GM06990 (cell line): ENCODE measurements at regions not wholly inside any gene's neighbourhood (a gene's known extent, or its start where the extent isn't known, plus 50 kb on each side); places are given as distances from the start of the nearest gene placed in this dataset.

Experiments used
- DNase-seq: peaks from one replicate; pipeline ENCODE4 v3.0.0-alpha.2; 2011; ENCODE audit not compliant: insufficient read length; ENCODE audit errors: extremely low read depth
- H3K27me3 ChIP-seq: replicated peaks from 2 replicates; pipeline ENCODE4 v1.6.0; 2011; ENCODE audit warnings: low read length; ENCODE audit not compliant: control insufficient read depth, insufficient read depth
- H3K36me3 ChIP-seq: 2 replicates; pipeline ENCODE4 v1.5.1; 2011; ENCODE audit warnings: low read length; ENCODE audit not compliant: control insufficient read depth, insufficient read depth
- H3K4me3 ChIP-seq: replicated peaks from 2 replicates; pipeline ENCODE4 v1.5.1; 2011; ENCODE audit warnings: low read depth, mild to moderate bottlenecking, control low read depth, low read length
- TF ChIP-seq, protein P1 (sequence below): IDR thresholded peaks from 2 replicates; pipeline ENCODE4 v1.5.1; 2011; ENCODE audit warnings: low read length, control low read depth, mild to moderate bottlenecking, inconsistent platforms; ENCODE audit not compliant: insufficient read depth, poor library complexity, severe bottlenecking

DNA sequence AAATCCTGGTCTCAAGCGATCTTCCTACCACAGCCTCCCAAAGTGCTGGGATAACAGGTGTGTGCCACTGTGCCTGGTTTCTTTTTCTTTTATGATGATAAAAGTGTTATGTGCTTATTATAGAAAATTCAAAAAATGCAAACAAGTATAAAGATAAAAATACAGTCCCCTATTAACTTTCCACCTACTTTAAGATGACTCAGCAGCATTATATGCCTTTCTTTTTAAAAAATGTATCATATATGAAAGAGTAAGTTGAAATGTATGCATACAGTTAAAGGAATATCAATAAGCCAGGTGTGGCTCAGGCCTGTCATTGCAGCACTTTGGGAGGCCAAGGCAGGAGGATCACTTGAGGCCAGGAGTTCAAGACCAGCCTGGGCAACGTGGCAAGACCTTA is 216.9 kb upstream of the GALNT17 start:
- no peak for DNase-seq
- TF ChIP-seq, protein P1, sequence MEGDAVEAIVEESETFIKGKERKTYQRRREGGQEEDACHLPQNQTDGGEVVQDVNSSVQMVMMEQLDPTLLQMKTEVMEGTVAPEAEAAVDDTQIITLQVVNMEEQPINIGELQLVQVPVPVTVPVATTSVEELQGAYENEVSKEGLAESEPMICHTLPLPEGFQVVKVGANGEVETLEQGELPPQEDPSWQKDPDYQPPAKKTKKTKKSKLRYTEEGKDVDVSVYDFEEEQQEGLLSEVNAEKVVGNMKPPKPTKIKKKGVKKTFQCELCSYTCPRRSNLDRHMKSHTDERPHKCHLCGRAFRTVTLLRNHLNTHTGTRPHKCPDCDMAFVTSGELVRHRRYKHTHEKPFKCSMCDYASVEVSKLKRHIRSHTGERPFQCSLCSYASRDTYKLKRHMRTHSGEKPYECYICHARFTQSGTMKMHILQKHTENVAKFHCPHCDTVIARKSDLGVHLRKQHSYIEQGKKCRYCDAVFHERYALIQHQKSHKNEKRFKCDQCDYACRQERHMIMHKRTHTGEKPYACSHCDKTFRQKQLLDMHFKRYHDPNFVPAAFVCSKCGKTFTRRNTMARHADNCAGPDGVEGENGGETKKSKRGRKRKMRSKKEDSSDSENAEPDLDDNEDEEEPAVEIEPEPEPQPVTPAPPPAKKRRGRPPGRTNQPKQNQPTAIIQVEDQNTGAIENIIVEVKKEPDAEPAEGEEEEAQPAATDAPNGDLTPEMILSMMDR: no peak
- Histone ChIP-seq H3K4me3 (no peak overlapping the region), H3K27me3 (no peaks in the 10 kb centered on the region), H3K36me3 (no peaks in the 10 kb centered on the region)

DNA sequence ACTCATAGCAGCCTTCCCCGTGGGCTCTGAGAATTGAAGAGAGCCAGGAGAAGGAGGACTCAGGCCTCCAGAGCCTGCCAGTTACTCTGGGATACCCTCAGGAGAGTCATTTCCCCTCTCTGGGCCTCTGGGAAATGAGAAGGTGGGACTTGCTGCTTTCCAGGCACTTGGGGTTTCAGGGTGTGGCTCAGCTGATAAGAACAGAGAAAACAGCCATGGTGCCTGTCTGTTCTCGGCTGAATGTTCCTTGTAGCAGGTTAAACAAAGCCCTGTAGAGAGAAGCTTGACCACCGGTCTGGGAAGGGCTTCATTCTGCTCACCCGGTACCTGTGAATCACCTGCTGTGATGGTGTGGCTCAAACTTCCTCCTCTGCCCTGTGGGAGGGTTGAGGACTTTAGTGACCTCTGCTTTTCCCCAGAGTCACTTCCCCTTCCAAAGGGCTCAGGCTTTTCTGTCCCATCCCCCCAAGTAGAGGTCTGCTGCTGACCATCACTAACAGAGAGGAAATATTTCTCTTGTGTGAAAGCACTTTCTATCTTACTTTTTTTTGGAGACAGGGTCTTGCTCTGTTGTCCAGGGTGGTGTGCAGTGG is 212.4 kb upstream of the GALNT17 start:
- TF ChIP-seq, protein P1: no peak
- no peak for DNase-seq
- no peaks in the 10 kb centered on the region for H3K36me3 ChIP-seq
- no peak overlapping the region for H3K4me3 ChIP-seq
- no peaks in the 10 kb centered on the region for H3K27me3 ChIP-seq

DNA sequence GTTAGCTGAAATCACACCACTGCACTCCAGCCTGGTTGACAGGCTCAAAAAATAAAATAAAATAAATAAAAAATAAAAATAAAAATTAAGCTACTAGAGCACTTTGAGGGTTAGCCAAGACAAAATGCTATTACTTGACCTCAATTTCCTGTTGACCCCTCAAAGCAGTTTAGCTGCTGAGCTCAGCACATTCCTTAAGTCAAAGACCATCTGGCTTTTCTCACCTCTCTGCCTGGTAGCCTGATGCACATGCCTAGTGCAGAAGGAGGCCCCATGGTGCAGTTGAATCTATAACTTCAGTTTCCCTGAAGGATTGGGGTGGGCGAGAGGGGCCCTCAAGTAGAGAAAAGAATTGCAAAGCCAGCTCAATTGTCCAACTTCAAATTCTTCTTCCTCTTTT is 211.1 kb upstream of the GALNT17 start:
- no peak for DNase-seq
- Histone ChIP-seq H3K4me3 (no peak overlapping the region), H3K36me3 (no peaks in the 10 kb centered on the region), H3K27me3 (no peaks in the 10 kb centered on the region)
- TF ChIP-seq, protein P1: no peak

DNA sequence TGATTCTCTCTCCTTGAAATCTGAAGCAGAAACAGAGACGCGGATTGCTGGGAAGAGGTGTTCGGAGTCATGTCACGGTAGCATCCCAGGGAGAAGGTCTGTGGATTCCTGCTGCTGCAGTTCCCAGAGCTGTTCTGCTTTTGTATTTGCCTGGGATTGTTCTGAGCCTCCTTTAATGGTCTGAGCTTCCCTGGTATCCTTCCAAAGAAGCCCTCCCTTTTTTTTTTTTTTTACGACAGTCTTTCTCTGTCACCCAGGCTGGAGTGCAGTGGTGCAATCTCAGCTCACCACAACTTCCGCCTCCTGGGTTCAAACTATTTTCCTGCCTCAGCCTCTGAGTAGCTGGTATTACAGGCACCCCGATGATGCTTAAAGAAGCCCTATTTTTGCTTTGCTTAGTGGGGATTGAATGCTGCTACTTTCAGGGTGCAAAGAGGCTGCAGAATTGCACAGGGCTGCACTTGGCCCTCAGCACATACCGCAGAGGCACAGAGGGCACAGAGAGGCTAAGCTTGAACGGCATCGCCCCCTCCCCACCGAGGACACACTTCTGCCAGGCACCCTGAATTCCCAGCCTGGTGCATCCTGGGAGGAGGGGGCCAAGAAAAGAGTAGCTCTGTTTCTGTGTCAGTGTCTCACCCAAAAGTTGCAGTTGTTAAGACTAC is 208.6 kb upstream of the GALNT17 start:
- H3K27me3 ChIP-seq: no peaks in the 10 kb centered on the region
- no peak for DNase-seq
- TF ChIP-seq, protein P1: no peak
- H3K36me3 ChIP-seq: no peaks in the 10 kb centered on the region
- no peak overlapping the region for H3K4me3 ChIP-seq

DNA sequence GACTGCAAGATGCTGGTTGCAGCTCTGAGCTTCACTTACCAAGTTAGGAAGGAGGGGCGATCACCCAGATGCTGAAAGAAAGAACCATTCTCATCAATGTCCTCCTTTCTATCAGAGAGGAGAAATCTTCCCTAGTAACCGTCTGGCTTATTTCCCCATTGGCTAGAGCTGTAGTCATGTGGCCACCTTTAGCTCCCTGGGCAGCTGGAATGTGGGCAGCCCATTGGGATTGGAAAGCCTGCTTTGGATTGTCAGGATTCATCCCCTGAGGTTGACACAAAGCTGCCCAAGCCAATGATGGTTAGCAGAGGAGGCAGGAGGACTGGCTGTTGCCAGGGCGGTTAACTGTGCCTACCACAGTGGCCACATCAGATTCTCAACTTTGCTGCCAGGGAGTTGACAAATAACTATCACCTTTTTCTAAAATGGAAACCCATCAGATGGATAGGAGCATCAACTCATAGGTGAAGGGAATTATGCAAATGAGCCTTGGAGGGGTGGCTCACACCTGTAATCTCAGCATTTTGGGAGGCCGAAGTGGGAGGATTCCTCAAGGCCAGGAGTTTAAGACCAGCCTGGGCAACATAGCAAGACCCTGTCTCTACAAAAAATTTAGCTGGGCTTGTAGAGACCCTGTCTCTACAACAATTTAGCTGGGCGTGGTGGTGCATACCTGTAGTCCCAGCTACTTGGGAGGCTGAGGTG is 206.4 kb upstream of the GALNT17 start:
- H3K4me3 ChIP-seq: no peak overlapping the region
- TF ChIP-seq, protein P1: no peak
- no peaks in the 10 kb centered on the region for H3K27me3 ChIP-seq
- no peaks in the 10 kb centered on the region for H3K36me3 ChIP-seq
- DNase-seq: no peak
